Right cardiac atrium (tissue), 5 donors: ENCODE measurements at regions not wholly inside any gene's neighbourhood (a gene's known extent, or its start where the extent isn't known, plus 50 kb on each side); places are given as distances from the start of the nearest gene placed in this dataset.
"Not testable (repeated sequence)": the region's sequence is repeated elsewhere in the genome, so short reads cannot be mapped to it uniquely, and the experiment has no call there.

Source experiments
- ATAC-seq, 2 donors: fragments of 200-7000 bp; cut with Tn5 transposase; one replicate each; pipeline versions ENCODE4 v1.8.0 to v1.9.1; 2020; ENCODE audit warnings: moderate library complexity in 2 of 2, mild to moderate bottlenecking in 1 of 2
- DNase-seq, 3 donors: peaks; one replicate each; pipeline ENCODE4 v3.0.0-alpha.2; 2020
- H3K27ac ChIP-seq: one replicate; pipeline ENCODE4 v1.5.1; 2013; ENCODE audit warnings: mild to moderate bottlenecking, low read length, control low read depth, moderate library complexity
- H3K27me3 ChIP-seq: one replicate; pipeline ENCODE4 v1.6.1; 2013; ENCODE audit not compliant: control insufficient read depth, insufficient read depth
- H3K4me1 ChIP-seq: one replicate; pipeline ENCODE4 v1.6.1; 2013; ENCODE audit warnings: low read length; ENCODE audit not compliant: control insufficient read depth, insufficient read depth
- H3K4me3 ChIP-seq: one replicate; pipeline ENCODE4 v1.5.1; 2013; ENCODE audit warnings: low read length, control low read depth
- H3K9me3 ChIP-seq: one replicate; pipeline ENCODE4 v1.6.1; 2013; ENCODE audit warnings: low read length; ENCODE audit not compliant: control insufficient read depth
- WGBS: extraction: QIAGEN DNeasy Blood & Tissue Kit; methylation state at CpG from one replicate; pipeline ENCODE4 v1.1.7; 2013; 5-methylcytosine and 5-hydroxymethylcytosine counted together
- intact Hi-C, 4 donors: fragments of 100-400 bp; cut with DNase I; formaldehyde crosslinking; loops; one replicate each; pipeline versions ENCODE4 v1.11.0 to v1.14.0; 2022 to 2023
- donor health status: healthy with polysubstance abuse.
- donor health status: DM: no; HTN: yes; CAD: no.
- donor health status: DM: no; HTN: no; CAD: no.
- donor health status: DM: no; HTN: yes; CAD: no; lungs with severe emphysema.
- donor health status: DM: yes; HTN: yes; CAD: no.

- not testable (repeated sequence) for H3K4me3 ChIP-seq, H3K27me3 ChIP-seq, ATAC-seq, H3K4me1 ChIP-seq, H3K27ac ChIP-seq, DNase-seq, H3K9me3 ChIP-seq
- 74% methylated on average over 6 of the region's 6 CpGs for WGBS
- intact Hi-C loops, result loop anchor here in 2 of 4 donors (10.0 kb wide), 1 partner anchor 349 kb away; no protein-coding TSS in a partner anchor
Measured at GRCh38 chr9:113685636-113686035, 190.5 kb upstream of the ZNF618 start.

GRCh38 chr9:113687107-113687679, 188.9 kb upstream of the ZNF618 start:
- ATAC-seq (no peak), DNase-seq (no peak)
- no peak overlapping the region for H3K27ac ChIP-seq
- peaks cover 2% of the 10 kb centered on the region for H3K27me3 ChIP-seq
- intact Hi-C loops, result loop anchor here in 2 of 4 donors (10.0 kb wide), 1 partner anchor 348 kb away; no protein-coding TSS in a partner anchor
- H3K4me3 ChIP-seq, result no peak overlapping the region
- H3K9me3 ChIP-seq, result no peaks in the 10 kb centered on the region
- WGBS, result 25% methylated on average over 4 of the region's 4 CpGs
- H3K4me1 ChIP-seq, result peaks cover 2% of the 10 kb centered on the region

GRCh38 chr9:113687680-113688371, 188.3 kb upstream of the ZNF618 start:
- peak overlapping the region; percentile 30 for H3K4me3 ChIP-seq
- intact Hi-C loops, result loop anchor here in 2 of 4 donors (10.0 kb wide), 1 partner anchor 347 kb away; no protein-coding TSS in a partner anchor
- DNase-seq (no peak), ATAC-seq (peak; percentile 34 to 42)
- WGBS, result 5% methylated on average over 40 of the region's 40 CpGs
- H3K4me1 ChIP-seq, result peaks cover 2% of the 10 kb centered on the region
- H3K27ac ChIP-seq, result no peak overlapping the region
- no peaks in the 10 kb centered on the region for H3K9me3 ChIP-seq
- peaks cover 2% of the 10 kb centered on the region for H3K27me3 ChIP-seq

- DNase-seq, result no peak
- Histone ChIP-seq H3K9me3 (no peaks in the 10 kb centered on the region), H3K27ac (no peak overlapping the region), H3K4me3 (no peak overlapping the region), H3K4me1 (peaks cover 2% of the 10 kb centered on the region), H3K27me3 (peaks cover 2% of the 10 kb centered on the region)
- intact Hi-C loops, result no loop called here
- ATAC-seq, result no peak
- WGBS, result 72% methylated on average over 11 of the region's 11 CpGs
Measured at GRCh38 chr9:113690055-113690740, 185.9 kb upstream of the ZNF618 start.

GRCh38 chr9:113692256-113692655, 183.9 kb upstream of the ZNF618 start:
- H3K27me3 ChIP-seq, result peaks cover 2% of the 10 kb centered on the region

GRCh38 chr9:113694912-113695311, 181.2 kb upstream of the ZNF618 start:
- intact Hi-C loops, result no loop called here

More at GRCh38 chr9:113692256-113692655, 183.9 kb upstream of the ZNF618 start:
- ATAC-seq, result no peak
- no peak overlapping the region for H3K27ac ChIP-seq
- intact Hi-C loops, result no loop called here
- no peak overlapping the region for H3K4me3 ChIP-seq
- 46% methylated on average over 2 of the region's 2 CpGs for WGBS
- peaks cover 2% of the 10 kb centered on the region for H3K4me1 ChIP-seq
- H3K9me3 ChIP-seq, result no peaks in the 10 kb centered on the region
- no peak for DNase-seq

GRCh38 chr9:113695440-113695851, 180.7 kb upstream of the ZNF618 start:
- no peaks in the 10 kb centered on the region for H3K27me3 ChIP-seq
- no peaks in the 10 kb centered on the region for H3K4me1 ChIP-seq
- DNase-seq (no peak), ATAC-seq (no peak)
- intact Hi-C loops, result no loop called here
- H3K4me3 ChIP-seq, result no peak overlapping the region
- H3K9me3 ChIP-seq, result no peaks in the 10 kb centered on the region
- 77% methylated on average over 2 of the region's 2 CpGs for WGBS
- H3K27ac ChIP-seq, result no peak overlapping the region

More at GRCh38 chr9:113694912-113695311, 181.2 kb upstream of the ZNF618 start:
- no peak for ATAC-seq
- no peaks in the 10 kb centered on the region for H3K27me3 ChIP-seq
- no peak overlapping the region for H3K27ac ChIP-seq
- WGBS, result 76% methylated on average over 4 of the region's 4 CpGs
- no peak for DNase-seq
- no peak overlapping the region for H3K4me3 ChIP-seq
- no peaks in the 10 kb centered on the region for H3K9me3 ChIP-seq
- no peaks in the 10 kb centered on the region for H3K4me1 ChIP-seq

GRCh38 chr9:113695901-113696300, 180.2 kb upstream of the ZNF618 start:
- DNase-seq (no peak), ATAC-seq (no peak)
- Histone ChIP-seq H3K9me3 (peaks cover 1% of the 10 kb centered on the region), H3K27me3 (no peaks in the 10 kb centered on the region), H3K4me3 (no peak overlapping the region), H3K27ac (no peak overlapping the region), H3K4me1 (no peaks in the 10 kb centered on the region)
- intact Hi-C loops, result no loop called here
- WGBS, result 58% methylated on average over 2 of the region's 2 CpGs

GRCh38 chr9:113701774-113702755, 174.0 kb upstream of the ZNF618 start:
- Histone ChIP-seq H3K4me1 (no peaks in the 10 kb centered on the region), H3K9me3 (peaks cover 1% of the 10 kb centered on the region), H3K4me3 (no peak overlapping the region), H3K27ac (no peak overlapping the region), H3K27me3 (no peaks in the 10 kb centered on the region)
- intact Hi-C loops, result no loop called here
- ATAC-seq (no peak), DNase-seq (no peak)
- 62% methylated on average over 17 of the region's 17 CpGs for WGBS

- no peak overlapping the region for H3K27ac ChIP-seq
- H3K4me1 ChIP-seq, result no peaks in the 10 kb centered on the region
- peaks cover 1% of the 10 kb centered on the region for H3K9me3 ChIP-seq
- intact Hi-C loops, result no loop called here
- H3K27me3 ChIP-seq, result no peaks in the 10 kb centered on the region
- 87% methylated on average over 6 of the region's 6 CpGs for WGBS
- no peak for ATAC-seq
- DNase-seq, result no peak
- H3K4me3 ChIP-seq, result no peak overlapping the region
Measured at GRCh38 chr9:113705306-113705927, 170.7 kb upstream of the ZNF618 start.
